Calu3 (cell line): ENCODE measurements at regions not wholly inside any gene's neighbourhood (a gene's known extent, or its start where the extent isn't known, plus 50 kb on each side); places are given as distances from the start of the nearest gene placed in this dataset.

Experiments
- BruUV-seq: library from RNA; stranded (reverse); fragments of 400-500 nt; replicated peaks from 2 replicates; lab custom pipeline; 2021; lab: Mats Ljungman, UMichigan
- CTCF ChIA-PET: fragments of 300-600 bp; sonication (Branson Sonifier 250); formaldehyde crosslinking; loops from one replicate; lab custom pipeline; 2022; ENCODE audit warnings: antibody characterized with exemption; lab: Charles Lee
- DNase-seq: peaks from one replicate; pipeline ENCODE4 v3.0.0; 2022
- H3K27ac Mint-ChIP-seq: one replicate; pipeline ENCODE4 v1.8.0; 2022; ENCODE audit warnings: mixed read lengths; ENCODE audit not compliant: unreplicated experiment
- H3K27me3 Mint-ChIP-seq: one replicate; pipeline ENCODE4 v1.8.0; 2022; ENCODE audit warnings: mixed read lengths; ENCODE audit not compliant: unreplicated experiment
- H3K36me3 Mint-ChIP-seq: one replicate; pipeline ENCODE4 v1.8.0; 2022; ENCODE audit warnings: mild to moderate bottlenecking, moderate library complexity, mixed read lengths; ENCODE audit not compliant: insufficient read depth, unreplicated experiment
- H3K4me1 Mint-ChIP-seq: one replicate; pipeline ENCODE4 v1.8.0; 2022; ENCODE audit warnings: mild to moderate bottlenecking, low read depth, mixed read lengths; ENCODE audit not compliant: unreplicated experiment
- H3K4me3 Mint-ChIP-seq: one replicate; pipeline ENCODE4 v1.8.0; 2022; ENCODE audit warnings: mild to moderate bottlenecking, low read depth, moderate library complexity, mixed read lengths; ENCODE audit not compliant: unreplicated experiment
- H3K9me3 Mint-ChIP-seq: one replicate; pipeline ENCODE4 v1.8.0; 2022; ENCODE audit warnings: low read depth, mixed read lengths; ENCODE audit not compliant: unreplicated experiment
- intact Hi-C: fragments of 100-400 bp; cut with micrococcal nuclease; formaldehyde crosslinking; loops from one replicate; pipeline ENCODE4 v1.10.0; 2022; ENCODE audit not compliant: unreplicated experiment
- TF ChIP-seq, protein P1 (sequence below): fragments of 200-600 bp; IDR thresholded peaks from one replicate; pipeline ENCODE4 v1.8.0; 2022; ENCODE audit warnings: antibody characterized with exemption; ENCODE audit not compliant: unreplicated experiment

GRCh38 chr6:24019830-24020229 is 106.2 kb upstream of the NRSN1 start:
- intact Hi-C loops = no loop called here
- BruUV-seq = no TSS peak
- CTCF ChIA-PET = no interaction called here
- no peaks in the 10 kb centered on the region for H3K36me3 Mint-ChIP-seq
- no peaks in the 10 kb centered on the region for H3K27me3 Mint-ChIP-seq
- H3K27ac Mint-ChIP-seq = no peak overlapping the region
- no peaks in the 10 kb centered on the region for H3K9me3 Mint-ChIP-seq
- no peaks in the 10 kb centered on the region for H3K4me1 Mint-ChIP-seq
- no peak for DNase-seq
- TF ChIP-seq, protein P1, sequence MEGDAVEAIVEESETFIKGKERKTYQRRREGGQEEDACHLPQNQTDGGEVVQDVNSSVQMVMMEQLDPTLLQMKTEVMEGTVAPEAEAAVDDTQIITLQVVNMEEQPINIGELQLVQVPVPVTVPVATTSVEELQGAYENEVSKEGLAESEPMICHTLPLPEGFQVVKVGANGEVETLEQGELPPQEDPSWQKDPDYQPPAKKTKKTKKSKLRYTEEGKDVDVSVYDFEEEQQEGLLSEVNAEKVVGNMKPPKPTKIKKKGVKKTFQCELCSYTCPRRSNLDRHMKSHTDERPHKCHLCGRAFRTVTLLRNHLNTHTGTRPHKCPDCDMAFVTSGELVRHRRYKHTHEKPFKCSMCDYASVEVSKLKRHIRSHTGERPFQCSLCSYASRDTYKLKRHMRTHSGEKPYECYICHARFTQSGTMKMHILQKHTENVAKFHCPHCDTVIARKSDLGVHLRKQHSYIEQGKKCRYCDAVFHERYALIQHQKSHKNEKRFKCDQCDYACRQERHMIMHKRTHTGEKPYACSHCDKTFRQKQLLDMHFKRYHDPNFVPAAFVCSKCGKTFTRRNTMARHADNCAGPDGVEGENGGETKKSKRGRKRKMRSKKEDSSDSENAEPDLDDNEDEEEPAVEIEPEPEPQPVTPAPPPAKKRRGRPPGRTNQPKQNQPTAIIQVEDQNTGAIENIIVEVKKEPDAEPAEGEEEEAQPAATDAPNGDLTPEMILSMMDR = no peak
- H3K4me3 Mint-ChIP-seq = no peak overlapping the region

DNA sequence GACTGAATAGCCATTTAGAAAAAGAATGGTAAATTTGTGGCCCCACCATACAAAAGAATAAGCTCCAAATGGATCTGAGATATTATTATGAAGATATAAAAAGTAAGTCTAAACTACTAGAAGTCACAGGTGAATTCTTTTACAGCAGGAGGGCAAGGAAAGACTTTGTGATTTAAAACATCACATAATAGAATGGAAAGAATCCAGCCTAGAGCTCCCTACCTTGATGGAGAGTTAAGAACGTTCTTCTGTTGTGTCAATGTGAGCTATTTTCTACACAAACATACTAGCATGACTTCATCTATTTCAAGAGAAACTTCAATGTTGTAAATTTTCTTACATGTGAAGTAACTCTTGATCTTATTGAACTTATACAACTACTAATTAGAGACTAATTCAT is 100.0 kb upstream of the NRSN1 start:
- H3K4me1 Mint-ChIP-seq = no peaks in the 10 kb centered on the region
- H3K27ac Mint-ChIP-seq = no peak overlapping the region
- H3K27me3 Mint-ChIP-seq = peaks cover 8% of the 10 kb centered on the region
- no peak overlapping the region for H3K4me3 Mint-ChIP-seq
- H3K36me3 Mint-ChIP-seq = no peaks in the 10 kb centered on the region
- TF ChIP-seq, protein P1 = no peak
- peaks cover 16% of the 10 kb centered on the region for H3K9me3 Mint-ChIP-seq
- BruUV-seq = no TSS peak
- intact Hi-C loops = no loop called here
- no peak for DNase-seq
- CTCF ChIA-PET = interaction anchor here (0.6 to 0.7 kb wide), 2 partner anchors 9 to 133 kb away, joined by 3 to 5 read pairs; no protein-coding TSS in a partner anchor

- no peak overlapping the region for H3K27ac Mint-ChIP-seq
- H3K4me1 Mint-ChIP-seq = no peaks in the 10 kb centered on the region
- TF ChIP-seq, protein P1 = no peak
- BruUV-seq = no TSS peak
- peaks cover 8% of the 10 kb centered on the region for H3K27me3 Mint-ChIP-seq
- no peaks in the 10 kb centered on the region for H3K36me3 Mint-ChIP-seq
- intact Hi-C loops = no loop called here
- CTCF ChIA-PET = no interaction called here
- H3K4me3 Mint-ChIP-seq = no peak overlapping the region
- H3K9me3 Mint-ChIP-seq = peaks cover 27% of the 10 kb centered on the region
- DNase-seq = no peak
Observed at GRCh38 chr6:24031496-24031895, 94.5 kb upstream of the NRSN1 start.

- H3K4me3 Mint-ChIP-seq = no peak overlapping the region
- TF ChIP-seq, protein P1 = no peak
- no peaks in the 10 kb centered on the region for H3K36me3 Mint-ChIP-seq
- BruUV-seq = no TSS peak
- peaks cover 33% of the 10 kb centered on the region for H3K9me3 Mint-ChIP-seq
- CTCF ChIA-PET = no interaction called here
- no peak for DNase-seq
- no peaks in the 10 kb centered on the region for H3K4me1 Mint-ChIP-seq
- no peak overlapping the region for H3K27ac Mint-ChIP-seq
- intact Hi-C loops = no loop called here
- H3K27me3 Mint-ChIP-seq = peaks cover 8% of the 10 kb centered on the region
Observed at GRCh38 chr6:24032896-24033688, 92.9 kb upstream of the NRSN1 start.
